DND-41 (cell line): ENCODE measurements at regions not wholly inside any gene's neighbourhood (a gene's known extent, or its start where the extent isn't known, plus 50 kb on each side); places are given as distances from the start of the nearest gene placed in this dataset.

Source experiments
- EZH2 ChIP-seq: IDR thresholded peaks from 3 replicates; pipeline ENCODE4 v1.6.1; 2012; ENCODE audit warnings: borderline replicate concordance, low read depth, mild to moderate bottlenecking, moderate library complexity, low read length, inconsistent platforms; ENCODE audit not compliant: severe bottlenecking
- TF ChIP-seq, protein P1 (sequence below): IDR thresholded peaks from 2 replicates; pipeline ENCODE4 v1.5.1; 2012; ENCODE audit warnings: borderline replicate concordance, low read length, moderate library complexity, mild to moderate bottlenecking; ENCODE audit not compliant: poor library complexity, severe bottlenecking; ENCODE audit errors: extremely low read depth

GRCh38 chr12:127542391-127542790 lies 724.6 kb upstream of the TMEM132C start:
- no peak for TF ChIP-seq EZH2
- TF ChIP-seq, protein P1, sequence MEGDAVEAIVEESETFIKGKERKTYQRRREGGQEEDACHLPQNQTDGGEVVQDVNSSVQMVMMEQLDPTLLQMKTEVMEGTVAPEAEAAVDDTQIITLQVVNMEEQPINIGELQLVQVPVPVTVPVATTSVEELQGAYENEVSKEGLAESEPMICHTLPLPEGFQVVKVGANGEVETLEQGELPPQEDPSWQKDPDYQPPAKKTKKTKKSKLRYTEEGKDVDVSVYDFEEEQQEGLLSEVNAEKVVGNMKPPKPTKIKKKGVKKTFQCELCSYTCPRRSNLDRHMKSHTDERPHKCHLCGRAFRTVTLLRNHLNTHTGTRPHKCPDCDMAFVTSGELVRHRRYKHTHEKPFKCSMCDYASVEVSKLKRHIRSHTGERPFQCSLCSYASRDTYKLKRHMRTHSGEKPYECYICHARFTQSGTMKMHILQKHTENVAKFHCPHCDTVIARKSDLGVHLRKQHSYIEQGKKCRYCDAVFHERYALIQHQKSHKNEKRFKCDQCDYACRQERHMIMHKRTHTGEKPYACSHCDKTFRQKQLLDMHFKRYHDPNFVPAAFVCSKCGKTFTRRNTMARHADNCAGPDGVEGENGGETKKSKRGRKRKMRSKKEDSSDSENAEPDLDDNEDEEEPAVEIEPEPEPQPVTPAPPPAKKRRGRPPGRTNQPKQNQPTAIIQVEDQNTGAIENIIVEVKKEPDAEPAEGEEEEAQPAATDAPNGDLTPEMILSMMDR = no peak
